ENCODE measurements at regions not wholly inside any gene's neighbourhood (a gene's known extent, or its start where the extent isn't known, plus 50 kb on each side); places are given as distances from the start of the nearest gene placed in this dataset.
"Not testable (repeated sequence)": the region's sequence is repeated elsewhere in the genome, so short reads cannot be mapped to it uniquely, and the experiment has no call there.

DNA sequence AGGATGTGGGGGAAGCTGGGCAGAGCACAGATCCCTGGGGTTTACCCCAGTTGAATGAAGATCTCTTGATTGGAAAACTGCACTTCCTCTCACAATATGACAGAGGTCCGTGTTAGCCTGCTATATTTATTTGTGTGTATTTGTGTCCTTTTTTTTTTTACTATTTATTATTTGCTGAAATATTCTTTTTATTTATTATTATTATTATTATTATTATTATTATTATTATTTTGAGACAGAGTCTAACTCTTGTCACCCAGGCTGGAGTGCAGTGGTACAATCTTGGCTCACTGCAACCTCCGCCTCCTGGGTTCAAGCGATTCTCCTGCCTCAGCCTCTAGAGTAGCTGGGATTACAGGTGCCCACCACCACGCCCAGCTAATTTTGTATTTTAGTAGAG is 84.0 kb upstream of the USP29 start:
- DNase-seq: not testable (repeated sequence)

DNA sequence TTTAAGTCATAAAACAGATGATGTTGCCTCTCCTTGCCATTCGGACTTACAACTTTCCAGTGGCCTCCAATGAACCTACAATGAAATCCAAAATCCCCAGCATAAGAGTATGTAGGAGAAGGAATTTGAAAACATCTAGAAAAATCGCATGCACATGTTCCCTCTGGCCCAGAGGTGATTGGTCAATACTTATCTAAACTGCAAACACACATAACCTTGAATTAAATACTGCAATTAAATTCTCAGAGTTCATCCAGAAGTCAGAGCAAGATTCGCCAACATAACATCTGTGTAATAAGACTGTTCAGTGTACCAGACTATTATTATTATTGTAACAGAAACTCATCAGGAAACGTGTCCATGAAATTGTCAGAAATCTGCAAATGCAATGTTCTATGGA is 82.2 kb upstream of the USP29 start:
- no peak for DNase-seq

GRCh38 chr19:57047743-57048142 is 72.0 kb upstream of the USP29 start:
- no peak for DNase-seq

GRCh38 chr19:57050863-57051262 is 68.9 kb upstream of the USP29 start:
- DNase-seq: no peak

DNA sequence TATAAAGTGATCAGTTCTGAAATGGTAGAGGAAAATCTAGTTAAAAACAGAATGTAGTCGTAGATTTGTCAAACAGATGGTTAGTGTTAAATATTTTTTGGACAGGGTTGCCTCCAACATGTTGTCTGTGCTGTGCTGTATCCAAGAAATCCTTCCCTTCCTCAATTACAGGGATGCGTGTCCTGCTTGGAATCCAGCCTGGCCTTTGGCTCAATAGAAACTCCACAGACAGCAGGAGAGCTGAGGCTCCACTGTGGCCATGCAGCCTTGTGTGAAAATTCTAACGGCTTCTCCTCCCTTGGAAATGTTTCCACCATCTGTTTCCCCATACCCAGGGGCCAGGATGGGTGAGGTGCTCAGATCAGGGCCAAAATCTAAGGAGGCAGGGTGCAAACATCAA is 67.7 kb upstream of the USP29 start:
- no peak for DNase-seq

DNA sequence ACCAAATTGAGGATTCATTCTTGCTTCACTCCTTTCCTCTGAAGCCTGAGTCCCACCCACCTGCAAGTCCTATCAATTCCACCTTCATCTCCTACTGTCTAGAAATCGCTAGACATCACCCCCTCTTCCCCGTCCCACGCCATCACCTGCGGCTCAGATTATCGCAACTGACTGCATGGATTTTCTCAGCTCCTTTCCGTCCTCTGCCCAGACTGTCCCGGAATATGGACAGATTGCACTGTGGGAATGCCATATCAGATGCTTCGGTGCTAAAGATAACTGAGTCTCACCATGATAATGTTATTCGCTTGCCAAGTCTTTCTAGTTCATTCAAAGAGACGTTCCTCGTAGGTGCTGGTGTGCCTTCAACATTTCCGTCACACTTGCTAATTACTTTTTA is 66.4 kb upstream of the USP29 start:
- DNase-seq: no peak

GRCh38 chr19:57055956-57056355 is 63.8 kb upstream of the USP29 start:
- DNase-seq: no peak

DNA sequence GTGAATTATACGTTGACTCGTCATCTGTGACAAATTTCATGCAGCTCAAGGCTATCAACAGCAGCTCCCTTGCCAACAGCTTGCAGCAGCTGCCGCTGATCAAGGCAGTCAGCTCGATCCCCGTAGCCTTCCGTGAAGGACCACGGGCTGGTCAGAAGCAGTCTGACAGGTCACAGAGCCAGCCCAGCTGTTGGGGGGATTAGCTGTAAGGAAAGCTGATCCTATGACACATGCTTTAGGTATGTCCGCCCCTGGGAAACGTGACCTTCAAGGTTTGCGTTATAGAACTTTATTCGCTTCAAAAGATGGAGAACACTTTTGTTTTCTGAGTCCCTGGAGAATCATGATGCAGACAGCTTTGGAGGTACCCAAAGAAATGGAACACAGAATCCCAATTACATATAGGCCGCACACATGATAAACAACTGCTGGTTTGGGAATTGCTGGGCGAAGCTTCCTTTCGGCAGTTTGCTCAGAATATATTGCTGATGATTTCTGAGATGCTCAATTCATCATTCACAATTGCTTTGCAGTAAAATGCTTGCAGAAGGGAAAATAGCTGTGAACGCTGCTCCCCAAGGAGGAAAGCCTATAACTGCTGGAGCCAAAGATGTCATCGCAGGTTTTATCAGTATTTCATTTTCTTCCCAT is 62.6 kb upstream of the USP29 start:
- no peak for DNase-seq

DNA sequence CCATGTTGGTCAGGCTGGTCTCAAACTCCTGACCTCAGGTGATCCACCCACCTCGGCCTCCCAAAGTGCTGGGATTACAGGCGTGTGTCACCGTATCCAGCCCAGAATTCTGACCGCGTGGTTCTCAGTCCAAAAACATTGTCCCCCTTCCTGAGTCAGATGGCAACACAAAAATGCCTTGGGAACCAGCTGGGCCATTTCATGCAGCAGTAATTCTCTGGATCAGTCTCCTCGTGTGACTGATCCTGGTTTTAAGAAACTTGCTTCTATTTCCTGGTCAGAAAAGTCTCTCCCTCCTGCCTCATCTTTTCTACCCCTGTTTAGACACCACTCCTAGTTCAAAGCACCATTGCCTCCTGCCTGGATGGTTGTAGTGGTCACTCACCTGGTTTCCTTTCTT is 60.9 kb upstream of the USP29 start:
- DNase-seq: no peak

GRCh38 chr19:57063070-57063469 is 56.7 kb upstream of the USP29 start:
- DNase-seq: no peak

DNA sequence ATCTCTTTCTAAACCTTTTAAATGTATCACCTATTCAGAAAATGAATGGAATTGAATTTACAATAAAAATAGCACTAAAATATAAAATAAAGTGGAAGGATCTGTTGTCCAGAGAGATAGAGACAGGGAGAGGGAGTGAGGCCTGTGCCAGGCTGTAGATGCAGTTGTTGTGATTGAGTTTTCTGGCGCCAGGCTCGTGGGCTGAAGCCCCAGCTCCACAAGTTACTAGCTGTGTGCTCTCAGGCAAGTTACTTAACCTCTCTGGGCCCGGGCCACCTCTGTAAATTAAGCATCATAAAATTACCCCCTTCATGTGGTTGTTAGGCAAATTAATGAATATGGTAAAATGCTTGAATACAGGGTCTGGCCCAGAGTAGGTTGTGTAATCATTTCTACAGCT is 52.3 kb upstream of the USP29 start:
- DNase-seq: no peak

GRCh38 chr19:57068311-57068710 is 51.5 kb upstream of the USP29 start:
- DNase-seq: no peak

GRCh38 chr19:57068921-57069697 is 50.7 kb upstream of the USP29 start:
- DNase-seq: no peak
